Natural killer cell (primary cell): ENCODE measurements at regions not wholly inside any gene's neighbourhood (a gene's known extent, or its start where the extent isn't known, plus 50 kb on each side); places are given as distances from the start of the nearest gene placed in this dataset.

Experiments
- ATAC-seq, 3 donors: fragments of 150-1000 bp in 2 of 3; fragments of 200-7000 bp in 1 of 3; cut with Tn5 transposase; 1 replicate in 1 of 3; 2 replicates in 2 of 3; pipeline ENCODE4 v1.10.0; 2021; ENCODE audit warnings: mild to moderate bottlenecking in 2 of 3, moderate library complexity in 2 of 3
- DNase-seq, 2 donors: peaks; one replicate each; pipeline versions ENCODE4 v3.0.0 to v3.0.0-alpha.2; 2013 to 2021; ENCODE audit warnings: mixed read lengths in 1 of 2
- H3K27ac ChIP-seq: one replicate; pipeline ENCODE4 v1.5.1; 2013; ENCODE audit warnings: mild to moderate bottlenecking, low read length
- H3K27me3 ChIP-seq: one replicate; pipeline ENCODE4 v1.6.1; 2013; ENCODE audit warnings: low read length; ENCODE audit not compliant: control insufficient read depth, insufficient read depth
- H3K36me3 ChIP-seq: one replicate; pipeline ENCODE4 v1.6.1; 2013; ENCODE audit warnings: low read length; ENCODE audit not compliant: control insufficient read depth, insufficient read depth
- H3K4me1 ChIP-seq: one replicate; pipeline ENCODE4 v1.6.1; 2013; ENCODE audit warnings: low read length; ENCODE audit not compliant: control insufficient read depth, insufficient read depth
- H3K4me3 ChIP-seq: one replicate; pipeline ENCODE4 v1.5.1; 2013; ENCODE audit warnings: low read length
- H3K9me3 ChIP-seq: one replicate; pipeline ENCODE4 v1.6.1; 2013; ENCODE audit warnings: low read length; ENCODE audit not compliant: control insufficient read depth, insufficient read depth
- H3K27ac Mint-ChIP-seq, 2 donors: one replicate each; pipeline ENCODE4 v1.8.0; 2022; ENCODE audit warnings: mild to moderate bottlenecking in 2 of 2, mixed read lengths in 2 of 2, moderate library complexity in 1 of 2
- H3K27me3 Mint-ChIP-seq, 2 donors: one replicate each; pipeline ENCODE4 v1.8.0; 2022; ENCODE audit warnings: low read depth in 2 of 2, mixed read lengths in 2 of 2
- H3K36me3 Mint-ChIP-seq: one replicate; pipeline ENCODE4 v1.8.0; 2022; ENCODE audit warnings: mixed read lengths
- H3K4me1 Mint-ChIP-seq, 2 donors: one replicate each; pipeline ENCODE4 v1.8.0; 2022; ENCODE audit warnings: mixed read lengths in 2 of 2
- H3K4me3 Mint-ChIP-seq: one replicate; pipeline ENCODE4 v1.8.0; 2022; ENCODE audit warnings: mild to moderate bottlenecking, moderate library complexity, mixed read lengths
- H3K9me3 Mint-ChIP-seq, 2 donors: one replicate each; pipeline ENCODE4 v1.8.0; 2022; ENCODE audit warnings: mixed read lengths in 2 of 2
- CTCF ChIP-seq: fragments of 200-600 bp; IDR thresholded peaks from one replicate; pipeline ENCODE4 v1.8.0; 2022; ENCODE audit warnings: antibody characterized with exemption
- WGBS: methylation state at CpG from one replicate; pipeline ENCODE4 v1.1.7; 2013; ENCODE audit warnings: missing lambda C conversion rate; ENCODE audit not compliant: insufficient coverage; 5-methylcytosine and 5-hydroxymethylcytosine counted together
- intact Hi-C: fragments of 100-400 bp; cut with micrococcal nuclease; formaldehyde crosslinking; loops from one replicate; pipeline ENCODE4 v1.14.2; 2022

- H3K4me3 ChIP-seq = no peak overlapping the region
- H3K27me3 Mint-ChIP-seq = no peaks in the 10 kb centered on the region
- H3K9me3 Mint-ChIP-seq = peaks cover 14 to 20% of the 10 kb centered on the region in 2 donors
- DNase-seq (no peak), ATAC-seq (no peak)
- no peaks in the 10 kb centered on the region for H3K4me1 Mint-ChIP-seq
- no peaks in the 10 kb centered on the region for H3K36me3 ChIP-seq
- no peaks in the 10 kb centered on the region for H3K9me3 ChIP-seq
- no peaks in the 10 kb centered on the region for H3K27me3 ChIP-seq
- TF ChIP-seq CTCF = no peak
- no peaks in the 10 kb centered on the region for H3K4me1 ChIP-seq
- H3K36me3 Mint-ChIP-seq = peaks cover 9% of the 10 kb centered on the region
- H3K4me3 Mint-ChIP-seq = no peak overlapping the region
- no peak overlapping the region for H3K27ac ChIP-seq
- intact Hi-C loops = no loop called here
- H3K27ac Mint-ChIP-seq = no peak overlapping the region
Measured at GRCh38 chr2:125106710-125107109, 1081.6 kb downstream of the CNTNAP5 start.

GRCh38 chr2:125107446-125107845, 1082.4 kb downstream of the CNTNAP5 start:
- TF ChIP-seq CTCF = no peak
- Mint-ChIP-seq H3K36me3 (peaks cover 6% of the 10 kb centered on the region), H3K27me3 (no peaks in the 10 kb centered on the region), H3K4me3 (no peak overlapping the region), H3K27ac (no peak overlapping the region), H3K4me1 (no peaks in the 10 kb centered on the region), H3K9me3 (peaks cover 11 to 15% of the 10 kb centered on the region in 2 donors)
- H3K36me3 ChIP-seq = no peaks in the 10 kb centered on the region
- intact Hi-C loops = no loop called here
- no peaks in the 10 kb centered on the region for H3K4me1 ChIP-seq
- H3K27me3 ChIP-seq = no peaks in the 10 kb centered on the region
- ATAC-seq (no peak), DNase-seq (no peak)
- H3K4me3 ChIP-seq = no peak overlapping the region
- H3K9me3 ChIP-seq = no peaks in the 10 kb centered on the region
- H3K27ac ChIP-seq = no peak overlapping the region
- 62% methylated on average over 1 of the region's 1 CpG for WGBS

- Mint-ChIP-seq H3K27ac (no peak overlapping the region), H3K27me3 (no peaks in the 10 kb centered on the region), H3K4me1 (no peaks in the 10 kb centered on the region), H3K9me3 (peaks cover 8 to 15% of the 10 kb centered on the region in 2 donors), H3K36me3 (peaks cover 6% of the 10 kb centered on the region), H3K4me3 (no peak overlapping the region)
- intact Hi-C loops = no loop called here
- Histone ChIP-seq H3K4me3 (no peak overlapping the region), H3K27ac (no peak overlapping the region), H3K27me3 (no peaks in the 10 kb centered on the region), H3K9me3 (no peaks in the 10 kb centered on the region), H3K36me3 (no peaks in the 10 kb centered on the region), H3K4me1 (no peaks in the 10 kb centered on the region)
- no peak for TF ChIP-seq CTCF
- no peak for DNase-seq
- ATAC-seq = no peak
Measured at GRCh38 chr2:125108251-125108650, 1083.2 kb downstream of the CNTNAP5 start.

GRCh38 chr2:125125902-125126301, 1100.8 kb downstream of the CNTNAP5 start:
- intact Hi-C loops = no loop called here
- no peaks in the 10 kb centered on the region for H3K4me1 Mint-ChIP-seq
- ATAC-seq = no peak
- no peak for TF ChIP-seq CTCF
- H3K4me3 Mint-ChIP-seq = no peak overlapping the region
- no peak overlapping the region for H3K4me3 ChIP-seq
- peaks cover 17% of the 10 kb centered on the region for H3K36me3 Mint-ChIP-seq
- H3K4me1 ChIP-seq = no peaks in the 10 kb centered on the region
- 90% methylated on average over 1 of the region's 1 CpG for whole genome bisulfite sequencing
- peaks cover 19 to 37% of the 10 kb centered on the region in 2 donors for H3K9me3 Mint-ChIP-seq
- H3K27ac ChIP-seq = no peak overlapping the region
- no peak overlapping the region for H3K27ac Mint-ChIP-seq
- H3K36me3 ChIP-seq = no peaks in the 10 kb centered on the region
- peaks cover 12% of the 10 kb centered on the region for H3K9me3 ChIP-seq
- no peak for DNase-seq
- H3K27me3 ChIP-seq = no peaks in the 10 kb centered on the region
- H3K27me3 Mint-ChIP-seq = no peaks in the 10 kb centered on the region
